22Rv1 (cell line): ENCODE measurements at regions not wholly inside any gene's neighbourhood (a gene's known extent, or its start where the extent isn't known, plus 50 kb on each side); places are given as distances from the start of the nearest gene placed in this dataset.

Experiments used
- CTCF ChIP-seq: fragments of 450-650 bp; IDR thresholded peaks from 2 replicates; pipeline ENCODE4 v1.5.1; 2017; ENCODE audit warnings: mild to moderate bottlenecking
- ZFX ChIP-seq: fragments of 450-650 bp; IDR thresholded peaks from 2 replicates; pipeline ENCODE4 v1.6.1; 2017; ENCODE audit warnings: antibody characterized with exemption, borderline replicate concordance

DNA sequence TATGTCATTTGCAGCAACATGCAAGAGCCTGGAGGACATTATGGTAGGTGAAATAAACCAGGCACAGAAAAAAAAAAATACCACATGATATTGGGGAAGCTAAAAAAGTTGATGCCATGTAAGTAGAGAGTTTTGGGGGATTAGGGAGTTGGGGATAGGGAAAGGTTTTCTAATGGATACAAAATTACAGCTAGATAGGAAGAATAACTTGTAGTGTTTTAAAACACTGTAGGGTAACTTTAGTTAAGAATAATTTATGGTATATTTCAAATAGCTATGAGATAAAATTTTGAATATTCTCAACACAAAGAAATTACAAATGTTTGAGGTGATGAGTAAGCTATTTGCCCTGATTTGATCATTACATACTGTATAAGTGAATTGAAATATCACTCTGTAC is 1456.7 kb upstream of the MIR17HG start:
- TF ChIP-seq CTCF, result no peak
- TF ChIP-seq ZFX, result no peak
